ENCODE measurements at regions not wholly inside any gene's neighbourhood (a gene's known extent, or its start where the extent isn't known, plus 50 kb on each side); places are given as distances from the start of the nearest gene placed in this dataset.
"Not testable (repeated sequence)": the region's sequence is repeated elsewhere in the genome, so short reads cannot be mapped to it uniquely, and the experiment has no call there.

- no peak for DNase-seq
These were observed 74.9 kb upstream of the ATP2B1 start for GRCh38 chr12:89783359-89784060.

- DNase-seq = no peak
These were observed 74.2 kb upstream of the ATP2B1 start for GRCh38 chr12:89782807-89783206.

GRCh38 chr12:89781946-89782550 is 73.4 kb upstream of the ATP2B1 start:
- no peak for DNase-seq

GRCh38 chr12:89781156-89781555 is 72.5 kb upstream of the ATP2B1 start:
- no peak for DNase-seq

- no peak for DNase-seq
These were observed 70.5 kb upstream of the ATP2B1 start for GRCh38 chr12:89779090-89779489.

GRCh38 chr12:89777733-89778379 is 69.2 kb upstream of the ATP2B1 start:
- no peak for DNase-seq

- no peak for DNase-seq
These were observed 67.3 kb upstream of the ATP2B1 start for GRCh38 chr12:89775986-89776365.

GRCh38 chr12:89775063-89775985 is 66.7 kb upstream of the ATP2B1 start:
- no peak for DNase-seq

GRCh38 chr12:89774645-89775044 is 66.0 kb upstream of the ATP2B1 start:
- no peak for DNase-seq

- no peak for DNase-seq
These were observed 61.8 kb upstream of the ATP2B1 start for GRCh38 chr12:89770391-89770790.

GRCh38 chr12:89769483-89769818 is 60.8 kb upstream of the ATP2B1 start:
- DNase-seq = no peak

GRCh38 chr12:89768586-89769482 is 60.2 kb upstream of the ATP2B1 start:
- DNase-seq = no peak

- no peak for DNase-seq
These were observed 57.6 kb upstream of the ATP2B1 start for GRCh38 chr12:89765959-89766824.

- not testable (repeated sequence) for DNase-seq
These were observed 55.5 kb upstream of the ATP2B1 start for GRCh38 chr12:89764164-89764563.

- no peak for DNase-seq
These were observed 54.0 kb upstream of the ATP2B1 start for GRCh38 chr12:89762498-89763170.

- DNase-seq = no peak
These were observed 52.1 kb upstream of the ATP2B1 start for GRCh38 chr12:89760783-89761182.
